AG04450 (cell line): ENCODE measurements at regions not wholly inside any gene's neighbourhood (a gene's known extent, or its start where the extent isn't known, plus 50 kb on each side); places are given as distances from the start of the nearest gene placed in this dataset.

Experiments
- CTCF ChIA-PET: fragments of 300-600, 350-600 bp; formaldehyde crosslinking; extraction: SDS; loops from one replicate; lab custom pipeline; 2022; ENCODE audit warnings: antibody characterized with exemption, inconsistent platforms; lab: Charles Lee
- POLR2A ChIA-PET: fragments of 350-600 bp; formaldehyde crosslinking; extraction: SDS; loops from one replicate; lab custom pipeline; 2021; ENCODE audit warnings: antibody characterized with exemption, inconsistent platforms; lab: Yijun Ruan, JAX
- DNase-seq: peaks from one replicate; pipeline ENCODE4 v3.0.0-alpha.2; 2011; ENCODE audit warnings: low read depth, low spot score
- H3K27ac ChIP-seq: one replicate; pipeline ENCODE4 v1.5.1; 2012; ENCODE audit warnings: low read depth, low read length, control low read depth
- H3K27me3 ChIP-seq: one replicate; pipeline ENCODE4 v1.6.0; 2012; ENCODE audit warnings: low read length; ENCODE audit not compliant: control insufficient read depth, insufficient read depth
- H3K4me3 ChIP-seq: 2 replicates; pipeline ENCODE4 v1.5.1; 2011; ENCODE audit warnings: mild to moderate bottlenecking, low read depth, low read length, control low read depth
- H3K9me3 ChIP-seq: 2 replicates; pipeline ENCODE4 v1.5.1; 2012; ENCODE audit warnings: low read length; ENCODE audit not compliant: control insufficient read depth, insufficient read depth
- TF ChIP-seq, protein P1 (sequence below): IDR thresholded peaks from 2 replicates; pipeline ENCODE4 v1.5.1; 2011; ENCODE audit warnings: low read depth, low read length, control low read depth, inconsistent platforms

DNA sequence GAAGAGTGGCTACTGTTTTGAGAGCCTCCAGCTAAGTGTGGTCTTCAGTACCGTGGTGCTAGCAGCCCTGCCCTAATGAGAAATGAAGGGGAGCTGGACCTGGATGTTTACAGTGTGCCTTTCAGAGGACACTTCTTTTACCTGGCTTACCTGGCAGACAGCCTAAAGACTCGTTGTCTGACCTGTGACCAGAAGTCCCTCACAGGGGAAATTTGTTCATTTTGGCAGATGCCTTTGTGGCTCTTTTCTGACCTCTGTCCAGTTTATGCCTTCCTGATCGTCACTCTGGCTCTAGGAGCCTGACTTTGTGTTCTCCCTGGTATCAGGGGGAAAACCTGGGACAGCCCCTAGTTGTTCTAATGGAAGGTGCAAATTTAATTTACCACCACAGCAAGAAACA lies 475.1 kb downstream of the DMRTA1 start:
- TF ChIP-seq, protein P1, sequence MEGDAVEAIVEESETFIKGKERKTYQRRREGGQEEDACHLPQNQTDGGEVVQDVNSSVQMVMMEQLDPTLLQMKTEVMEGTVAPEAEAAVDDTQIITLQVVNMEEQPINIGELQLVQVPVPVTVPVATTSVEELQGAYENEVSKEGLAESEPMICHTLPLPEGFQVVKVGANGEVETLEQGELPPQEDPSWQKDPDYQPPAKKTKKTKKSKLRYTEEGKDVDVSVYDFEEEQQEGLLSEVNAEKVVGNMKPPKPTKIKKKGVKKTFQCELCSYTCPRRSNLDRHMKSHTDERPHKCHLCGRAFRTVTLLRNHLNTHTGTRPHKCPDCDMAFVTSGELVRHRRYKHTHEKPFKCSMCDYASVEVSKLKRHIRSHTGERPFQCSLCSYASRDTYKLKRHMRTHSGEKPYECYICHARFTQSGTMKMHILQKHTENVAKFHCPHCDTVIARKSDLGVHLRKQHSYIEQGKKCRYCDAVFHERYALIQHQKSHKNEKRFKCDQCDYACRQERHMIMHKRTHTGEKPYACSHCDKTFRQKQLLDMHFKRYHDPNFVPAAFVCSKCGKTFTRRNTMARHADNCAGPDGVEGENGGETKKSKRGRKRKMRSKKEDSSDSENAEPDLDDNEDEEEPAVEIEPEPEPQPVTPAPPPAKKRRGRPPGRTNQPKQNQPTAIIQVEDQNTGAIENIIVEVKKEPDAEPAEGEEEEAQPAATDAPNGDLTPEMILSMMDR: no peak
- ChIA-PET CTCF (no interaction called here), POLR2A (no interaction called here)
- H3K4me3 ChIP-seq: no peak overlapping the region
- no peak for DNase-seq
- no peaks in the 10 kb centered on the region for H3K27me3 ChIP-seq
- no peaks in the 10 kb centered on the region for H3K9me3 ChIP-seq
- no peak overlapping the region for H3K27ac ChIP-seq

DNA sequence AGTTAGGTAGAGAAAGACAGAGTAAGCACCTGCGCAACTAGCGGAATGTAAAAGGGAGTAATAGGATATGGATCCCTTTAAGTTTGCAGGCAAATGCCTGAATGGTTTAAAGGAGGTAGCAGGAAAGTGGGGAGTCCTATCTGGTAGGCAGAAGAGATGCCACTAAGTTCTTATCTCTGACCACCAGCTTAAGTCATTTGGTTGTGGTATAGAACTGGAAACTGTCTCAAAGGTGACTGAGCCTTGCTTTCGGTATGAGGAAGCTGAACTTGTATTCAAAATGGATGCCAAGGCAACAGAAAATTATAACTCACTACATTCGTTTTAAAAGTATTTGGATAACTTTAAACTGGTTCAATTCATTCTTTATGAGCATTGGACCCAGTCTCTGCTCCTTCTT lies 475.6 kb downstream of the DMRTA1 start:
- POLR2A ChIA-PET: no interaction called here

DNA sequence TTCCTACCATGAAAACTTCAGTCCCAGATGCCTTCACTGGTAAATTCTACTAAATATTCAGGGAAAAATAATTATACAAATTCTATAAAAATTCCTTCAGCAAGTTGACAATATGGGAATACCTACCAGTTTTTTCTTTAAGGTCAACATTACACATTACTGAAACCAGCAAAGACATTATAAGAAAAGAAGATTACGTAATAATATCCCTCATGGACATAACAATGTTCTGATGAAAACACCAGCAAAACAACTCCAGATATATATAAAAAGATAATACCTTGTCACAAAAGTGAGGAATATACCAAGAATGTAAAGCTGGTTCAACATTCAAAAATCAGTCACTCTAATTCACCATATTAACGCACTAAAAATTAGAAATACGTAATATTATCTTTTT lies 507.9 kb downstream of the DMRTA1 start:
- TF ChIP-seq, protein P1: no peak

More for the DNA sequence above, 475.6 kb downstream of the DMRTA1 start:
- Histone ChIP-seq H3K9me3 (no peaks in the 10 kb centered on the region), H3K4me3 (no peak overlapping the region), H3K27ac (no peak overlapping the region), H3K27me3 (no peaks in the 10 kb centered on the region)
- no peak for DNase-seq
- CTCF ChIA-PET: no interaction called here
- TF ChIP-seq, protein P1: no peak

DNA sequence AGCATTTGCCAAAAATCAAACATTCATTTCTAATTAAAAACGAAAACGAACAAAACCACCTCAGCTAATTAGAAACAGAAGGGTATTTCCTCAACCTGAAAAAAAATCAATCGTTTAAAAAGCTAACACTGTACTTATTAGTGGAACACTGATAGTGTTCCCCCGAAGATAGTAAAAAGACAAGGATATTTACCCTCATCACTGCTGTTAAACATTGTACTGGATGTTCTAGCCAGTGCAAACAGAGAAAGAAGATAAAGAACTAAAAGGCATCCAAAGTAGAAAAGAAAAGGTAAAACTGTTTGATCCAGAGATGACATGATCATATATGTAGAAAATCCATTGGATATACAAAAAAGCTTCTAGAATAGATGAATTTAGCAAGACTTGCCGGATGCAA lies 508.3 kb downstream of the DMRTA1 start:
- H3K9me3 ChIP-seq: no peaks in the 10 kb centered on the region
- CTCF ChIA-PET: no interaction called here
- H3K4me3 ChIP-seq: no peak overlapping the region
- no peak overlapping the region for H3K27ac ChIP-seq
- TF ChIP-seq, protein P1: no peak
- no peaks in the 10 kb centered on the region for H3K27me3 ChIP-seq
- no peak for DNase-seq
- POLR2A ChIA-PET: no interaction called here

More for the DNA sequence above, 507.9 kb downstream of the DMRTA1 start:
- CTCF ChIA-PET: no interaction called here
- H3K27me3 ChIP-seq: no peaks in the 10 kb centered on the region
- POLR2A ChIA-PET: no interaction called here
- no peak overlapping the region for H3K27ac ChIP-seq
- no peaks in the 10 kb centered on the region for H3K9me3 ChIP-seq
- no peak for DNase-seq
- H3K4me3 ChIP-seq: no peak overlapping the region

DNA sequence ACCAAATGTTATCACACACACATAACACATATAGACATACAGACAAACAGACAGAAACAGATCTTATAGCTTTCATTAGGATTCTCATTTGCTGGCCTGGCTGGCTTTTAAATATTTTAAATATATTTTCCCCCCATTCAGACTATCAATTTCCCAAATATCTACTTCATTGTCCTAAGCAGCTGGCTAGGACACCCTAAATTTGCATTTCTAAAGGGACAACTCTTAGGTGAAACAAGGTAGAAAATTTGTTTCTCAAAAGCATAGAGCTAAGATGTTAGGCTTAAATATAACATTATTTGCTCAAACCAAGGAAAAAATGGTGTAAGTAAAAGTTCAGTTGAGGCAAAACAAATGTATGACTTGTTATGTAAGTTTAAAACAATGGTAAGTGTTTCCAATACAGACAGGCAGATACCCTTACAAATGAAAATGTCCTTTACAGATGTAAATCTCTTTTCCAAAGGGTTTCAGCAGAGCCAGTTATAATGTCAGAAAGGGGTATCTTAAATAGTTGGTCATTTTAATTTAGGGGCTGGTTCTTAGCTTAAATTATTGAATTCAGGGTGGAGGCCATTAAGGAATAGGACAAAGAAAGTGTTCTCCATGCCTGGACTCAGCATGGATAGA lies 522.8 kb downstream of the DMRTA1 start:
- Histone ChIP-seq H3K9me3 (no peaks in the 10 kb centered on the region), H3K4me3 (no peak overlapping the region), H3K27ac (no peak overlapping the region), H3K27me3 (no peaks in the 10 kb centered on the region)
- POLR2A ChIA-PET: no interaction called here
- DNase-seq: no peak
- TF ChIP-seq, protein P1: no peak
- CTCF ChIA-PET: interaction anchor here (1.4 kb wide), 1 partner anchor 10 kb away, joined by 3 read pairs; no protein-coding TSS in a partner anchor
